Panc1 (cell line): ENCODE measurements at regions not wholly inside any gene's neighbourhood (a gene's known extent, or its start where the extent isn't known, plus 50 kb on each side); places are given as distances from the start of the nearest gene placed in this dataset.

Experiments used
- ATAC-seq: fragments of 200-7000 bp; cut with Tn5 transposase; 2 replicates; pipeline ENCODE4 v1.9.1; 2020; ENCODE audit warnings: mild to moderate bottlenecking, moderate library complexity
- BruUV-seq: library from RNA; stranded (reverse); fragments of 400-500 nt; replicated peaks from 2 replicates; lab custom pipeline; 2021; lab: Mats Ljungman, UMichigan
- CTCF ChIA-PET: fragments of 300-600 bp; sonication (Branson Sonifier 250); formaldehyde crosslinking; loops from one replicate; lab custom pipeline; 2022; ENCODE audit warnings: antibody characterized with exemption; lab: Charles Lee
- POLR2A ChIA-PET: fragments of 300-600 bp; sonication (Branson Sonifier 250); formaldehyde crosslinking; loops from one replicate; lab custom pipeline; 2022; ENCODE audit warnings: antibody characterized with exemption; lab: Charles Lee
- DNase-seq: peaks from one replicate; pipeline ENCODE4 v3.0.0-alpha.2; 2010; ENCODE audit warnings: low read depth, low spot score
- H3K27ac ChIP-seq: 2 replicates; pipeline ENCODE4 v1.5.1; 2011; ENCODE audit warnings: mild to moderate bottlenecking, low read length, inconsistent platforms
- H3K27me3 ChIP-seq: fragments of 200-500 bp; sonication (Bioruptor generic); 2 replicates; pipeline ENCODE4 v1.6.0; 2014; ENCODE audit warnings: low read length, inconsistent platforms; ENCODE audit not compliant: control insufficient read depth, insufficient read depth
- H3K36me3 ChIP-seq: fragments of 200-500 bp; sonication (Bioruptor generic); 2 replicates; pipeline ENCODE4 v1.5.1; 2014; ENCODE audit warnings: inconsistent platforms, mild to moderate bottlenecking, low read length, moderate library complexity; ENCODE audit not compliant: control insufficient read depth, insufficient read depth
- H3K4me1 ChIP-seq: 2 replicates; pipeline ENCODE4 v1.5.1; 2011; ENCODE audit warnings: inconsistent platforms, mild to moderate bottlenecking, low read length, moderate library complexity; ENCODE audit not compliant: control insufficient read depth, insufficient read depth
- H3K4me3 ChIP-seq, 2 experiments: 2 replicates each; pipeline ENCODE4 v1.5.1; 2011 to 2012; ENCODE audit warnings: low read depth in 2 of 2, low read length in 2 of 2, mild to moderate bottlenecking in 2 of 2, inconsistent platforms in 1 of 2, moderate library complexity in 1 of 2
- H3K9me3 ChIP-seq: fragments of 200-500 bp; sonication (Bioruptor generic); 2 replicates; pipeline ENCODE4 v1.5.1; 2014; ENCODE audit warnings: low read depth, mild to moderate bottlenecking, inconsistent platforms, low read length, moderate library complexity; ENCODE audit not compliant: control insufficient read depth, insufficient read depth
- CTCF ChIP-seq: fragments of 450-650 bp; IDR thresholded peaks from 2 replicates; pipeline ENCODE4 v1.5.1; 2017; ENCODE audit warnings: mild to moderate bottlenecking
- POLR2AphosphoS5 ChIP-seq: IDR thresholded peaks from 2 replicates; pipeline ENCODE4 v1.6.1; 2012; ENCODE audit warnings: mild to moderate bottlenecking, low read depth, low read length, moderate library complexity
- REST ChIP-seq, 2 experiments: IDR thresholded peaks; 2 replicates each; pipeline ENCODE4 v1.6.1; 2011 to 2012; ENCODE audit warnings: low read depth in 2 of 2, control low read depth in 1 of 2, low read length in 1 of 2, mild to moderate bottlenecking in 1 of 2, moderate library complexity in 1 of 2; ENCODE audit not compliant: insufficient read depth in 1 of 2
- SIN3A ChIP-seq: IDR thresholded peaks from 2 replicates; pipeline ENCODE4 v1.6.1; 2012; ENCODE audit warnings: low read depth, mild to moderate bottlenecking, low read length, moderate library complexity, borderline replicate concordance; ENCODE audit not compliant: insufficient read depth
- TCF7L2 ChIP-seq: IDR thresholded peaks from 2 replicates; pipeline ENCODE4 v1.6.1; 2011; ENCODE audit warnings: mild to moderate bottlenecking, low read depth, low read length, inconsistent platforms
- in situ Hi-C: cut with HindIII; loops from 2 replicates; pipeline ENCODE4 v1.10.0; 2016; ENCODE audit warnings: low sequenced_read_pairs, low pct_unique_long_range_greater_than_20kb
- intact Hi-C: fragments of 100-400 bp; cut with micrococcal nuclease; formaldehyde crosslinking; loops from one replicate; pipeline ENCODE4 v1.10.0; 2022; ENCODE audit not compliant: unreplicated experiment

GRCh38 chr10:59073456-59074053 lies 102.9 kb upstream of the PHYHIPL start:
- in situ Hi-C loops (no loop called here), intact Hi-C loops (no loop called here)
- ChIA-PET POLR2A (no interaction called here), CTCF (no interaction called here)
- Histone ChIP-seq H3K36me3 (no peaks in the 10 kb centered on the region), H3K9me3 (no peaks in the 10 kb centered on the region; the same call in 1 of the 2 replicates), H3K4me1 (no peaks in the 10 kb centered on the region), H3K4me3 (no peak overlapping the region), H3K27ac (no peak overlapping the region), H3K27me3 (no peaks in the 10 kb centered on the region)
- no TSS peak for BruUV-seq
- no peak for ATAC-seq
- no peak for DNase-seq
- no peak for TF ChIP-seq POLR2AphosphoS5
- no peak for TF ChIP-seq SIN3A
- TF ChIP-seq REST (IDR thresholded peaks at IDR 0.05; ENCODE audit: insufficient read depth in 1 of 2, low read depth in 2 of 2, low read length in 1 of 2) = no peak
- TF ChIP-seq CTCF = no peak
- no peak for TF ChIP-seq TCF7L2

- POLR2A ChIA-PET = no interaction called here
- ATAC-seq (no peak), DNase-seq (no peak)
- no peaks in the 10 kb centered on the region for H3K4me1 ChIP-seq
- H3K27ac ChIP-seq = no peak overlapping the region
- no peaks in the 10 kb centered on the region; the same call in 1 of the 2 replicates for H3K9me3 ChIP-seq
- H3K36me3 ChIP-seq = no peaks in the 10 kb centered on the region
- no peak overlapping the region for H3K4me3 ChIP-seq
- H3K27me3 ChIP-seq = no peaks in the 10 kb centered on the region
- intact Hi-C loops = no loop called here
- TF ChIP-seq CTCF (no peak), TCF7L2 (no peak), POLR2AphosphoS5 (no peak), SIN3A (no peak), REST (IDR thresholded peaks at IDR 0.05; ENCODE audit: insufficient read depth in 1 of 2, low read depth in 2 of 2, low read length in 1 of 2) (no peak)
- BruUV-seq = no TSS peak
- in situ Hi-C loops = no loop called here
- CTCF ChIA-PET = no interaction called here
Observed at GRCh38 chr10:59075576-59075975, 100.9 kb upstream of the PHYHIPL start.
